Cerebellar nuclear complex (tissue), 1 donor: ENCODE measurements at regions not wholly inside any gene's neighbourhood (a gene's known extent, or its start where the extent isn't known, plus 50 kb on each side); places are given as distances from the start of the nearest gene placed in this dataset.
"Not testable (repeated sequence)": the region's sequence is repeated elsewhere in the genome, so short reads cannot be mapped to it uniquely, and the experiment has no call there.

Experiments used
- DNase-seq, 2 experiments: peaks; one replicate each; lab custom pipeline; 2025; lab: John Stamatoyannopoulos, UW

DNA sequence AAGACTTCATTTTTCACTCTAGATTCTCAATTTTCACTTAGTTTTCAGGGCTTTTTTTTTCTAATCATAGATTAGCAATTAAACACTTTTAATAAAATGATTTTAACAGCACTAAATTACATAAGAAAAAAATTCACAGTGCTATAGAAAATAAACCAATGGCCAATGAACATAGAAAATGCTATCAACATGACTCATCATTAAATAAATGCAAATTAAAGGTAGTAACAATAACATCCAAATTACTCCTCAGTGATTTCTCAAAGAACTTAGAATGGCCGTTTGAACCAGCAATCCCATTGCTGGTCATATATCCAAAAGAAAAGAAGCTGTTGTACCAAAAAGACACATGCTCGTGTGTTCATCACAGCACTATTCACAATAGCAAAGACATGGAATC, 1058.9 kb downstream of the UQCRFS1 start:
- DNase-seq, result no peak

DNA sequence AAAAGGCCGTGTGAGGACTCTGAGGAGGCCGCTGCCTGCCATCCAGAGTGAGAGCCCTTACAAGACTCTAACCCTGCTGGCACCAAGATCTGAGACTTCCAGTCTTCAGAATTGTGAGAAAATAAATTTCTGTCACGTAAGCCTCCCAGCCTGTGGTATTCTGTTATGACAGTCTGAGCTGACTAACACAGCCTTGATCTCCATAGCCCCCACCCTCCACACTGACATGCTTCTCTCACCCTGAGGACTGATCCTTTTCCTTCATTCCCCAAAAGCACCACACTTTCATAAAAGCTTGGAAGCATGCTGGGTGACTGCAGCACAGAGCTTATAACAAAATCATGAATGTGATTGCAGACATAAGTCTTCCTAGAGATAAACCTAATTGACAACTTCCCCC, 1059.8 kb downstream of the UQCRFS1 start:
- DNase-seq, result no peak

DNA sequence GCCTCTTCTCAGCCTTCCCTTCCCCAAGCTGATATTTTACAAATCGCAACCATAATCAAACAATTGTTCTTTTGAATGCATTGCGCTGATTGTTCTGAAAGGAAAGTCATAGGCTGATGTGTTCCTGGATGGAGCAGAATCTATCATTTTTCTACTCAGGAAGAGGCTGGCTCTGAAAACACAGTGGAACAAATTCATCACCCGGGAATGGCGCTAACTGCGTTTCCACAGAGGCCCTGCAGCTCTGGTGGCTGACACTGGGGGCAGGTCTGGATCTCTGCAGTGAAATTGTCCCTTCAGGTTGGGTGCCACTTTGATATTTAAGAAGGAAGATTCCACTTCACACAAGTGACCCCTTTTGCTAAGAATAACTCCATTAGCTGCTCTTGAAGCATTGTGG, 1060.8 kb downstream of the UQCRFS1 start:
- no peak for DNase-seq

DNA sequence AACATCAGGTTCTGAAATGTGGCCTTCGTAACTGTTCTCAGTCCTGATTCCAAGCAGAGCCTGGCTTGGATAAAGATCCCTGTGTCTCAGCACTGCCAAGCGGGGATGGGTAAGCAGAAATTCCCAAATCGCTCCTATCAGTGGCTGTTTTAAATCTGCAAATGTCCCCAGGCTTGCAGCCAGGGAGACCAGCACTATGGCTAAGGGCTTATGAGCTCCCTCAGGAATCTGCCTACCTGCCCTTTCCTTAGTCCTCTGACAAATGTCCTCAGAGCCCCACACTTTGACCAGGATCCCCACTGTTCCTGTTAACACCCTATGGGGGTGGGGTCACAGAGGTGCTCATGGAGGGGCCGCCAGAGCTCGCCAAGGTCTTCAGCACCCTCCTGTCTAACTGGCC, 1062.8 kb downstream of the UQCRFS1 start:
- DNase-seq, result no peak

DNA sequence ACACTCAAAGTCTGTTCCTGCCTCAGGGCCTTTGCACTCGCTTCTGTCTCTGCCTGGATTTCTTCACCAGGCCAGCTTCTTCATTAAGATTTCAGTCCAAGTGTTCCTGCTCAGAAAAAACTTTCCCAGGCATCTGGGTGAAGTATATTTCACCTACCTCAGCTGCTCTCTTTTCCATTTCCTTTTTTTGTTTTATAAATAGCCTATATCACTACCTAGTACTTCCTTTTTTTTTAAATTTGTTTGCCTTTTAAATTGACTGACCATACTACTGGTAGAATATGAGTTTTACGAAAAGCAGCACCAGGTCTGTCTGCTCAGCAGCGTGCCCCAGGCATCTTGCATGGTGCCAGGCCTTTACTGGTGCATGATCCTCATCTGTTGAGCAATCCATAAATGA, 1064.4 kb downstream of the UQCRFS1 start:
- DNase-seq, result no peak

DNA sequence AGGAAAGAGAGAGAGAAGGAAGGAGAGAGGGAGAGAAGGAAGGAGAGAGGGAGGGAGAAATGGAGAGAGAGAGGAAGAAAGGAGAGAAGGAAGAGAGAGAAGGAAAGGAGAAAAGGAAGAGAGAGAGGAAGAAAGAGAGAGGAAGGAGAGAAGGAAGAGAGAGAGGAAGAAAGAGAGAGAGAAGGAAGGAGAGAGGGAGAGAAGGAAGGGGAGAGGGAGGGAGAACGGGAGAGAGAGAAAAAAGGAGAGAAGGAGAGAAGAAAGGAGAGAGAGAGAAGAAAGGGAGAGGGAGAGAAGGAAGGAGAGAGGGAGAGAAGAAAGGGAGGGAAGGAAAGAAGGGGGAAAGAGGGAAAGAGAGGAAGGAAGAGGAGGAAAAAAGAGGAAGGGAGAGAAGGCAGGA, 1070.7 kb downstream of the UQCRFS1 start:
- no peak for DNase-seq

DNA sequence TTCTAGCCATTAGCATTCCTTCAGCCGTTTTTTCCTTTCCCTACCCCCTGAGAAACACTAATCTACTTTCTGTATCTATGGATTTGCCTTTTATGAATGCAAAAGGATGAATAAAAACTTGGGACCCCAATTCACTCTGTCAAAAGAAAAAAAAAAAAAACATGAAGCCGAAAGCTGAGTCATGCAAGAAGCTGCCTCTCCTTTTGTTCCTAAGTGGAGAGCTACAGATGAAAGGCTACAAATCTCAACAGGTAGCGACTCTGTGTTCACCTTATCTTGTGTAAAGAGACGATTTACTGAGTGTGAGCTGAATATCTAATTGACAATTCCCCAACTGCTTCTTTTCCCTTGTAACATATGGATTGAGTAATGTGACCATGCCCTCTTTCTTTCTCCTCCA, 1072.8 kb downstream of the UQCRFS1 start:
- DNase-seq, result no peak

DNA sequence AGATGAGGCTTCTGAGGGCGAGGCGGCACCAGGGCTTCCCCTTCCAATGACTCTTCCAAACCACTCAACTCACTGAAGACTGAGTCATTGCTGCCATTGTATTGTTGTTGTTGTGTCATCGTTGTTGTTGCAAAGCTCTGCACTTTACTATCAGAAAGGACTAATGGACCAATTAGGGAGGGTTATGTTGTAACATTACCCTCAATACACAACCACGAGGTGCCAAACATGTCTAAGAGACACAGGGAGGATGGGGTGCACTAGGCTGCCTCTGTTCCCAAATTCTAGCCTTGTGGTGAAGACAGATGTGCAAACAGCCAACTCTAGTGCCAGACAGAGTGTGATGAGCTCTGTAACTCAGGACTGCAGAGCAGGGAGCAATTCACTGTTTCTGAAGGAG, 1075.2 kb downstream of the UQCRFS1 start:
- DNase-seq, result no peak

DNA sequence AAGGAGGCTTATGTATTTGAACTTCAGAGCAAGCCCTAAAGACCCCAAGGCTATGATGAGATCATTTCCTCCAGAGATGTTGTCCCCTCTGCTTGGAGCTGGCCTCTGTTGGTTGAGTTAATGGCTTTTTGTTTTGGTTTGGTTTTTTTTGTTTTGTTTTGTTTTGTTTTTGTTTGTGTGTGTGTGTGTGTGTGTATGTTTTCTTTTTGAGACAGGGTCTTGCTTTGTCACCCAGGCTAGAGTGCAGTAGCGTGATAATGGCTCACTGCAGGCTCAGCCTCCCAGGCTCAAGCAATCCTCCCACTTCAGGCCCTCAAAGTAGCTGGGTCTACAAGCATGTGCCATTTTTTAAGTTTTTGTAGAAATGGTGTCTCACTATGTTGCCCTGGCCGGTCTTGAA, 1076.2 kb downstream of the UQCRFS1 start:
- no peak for DNase-seq

DNA sequence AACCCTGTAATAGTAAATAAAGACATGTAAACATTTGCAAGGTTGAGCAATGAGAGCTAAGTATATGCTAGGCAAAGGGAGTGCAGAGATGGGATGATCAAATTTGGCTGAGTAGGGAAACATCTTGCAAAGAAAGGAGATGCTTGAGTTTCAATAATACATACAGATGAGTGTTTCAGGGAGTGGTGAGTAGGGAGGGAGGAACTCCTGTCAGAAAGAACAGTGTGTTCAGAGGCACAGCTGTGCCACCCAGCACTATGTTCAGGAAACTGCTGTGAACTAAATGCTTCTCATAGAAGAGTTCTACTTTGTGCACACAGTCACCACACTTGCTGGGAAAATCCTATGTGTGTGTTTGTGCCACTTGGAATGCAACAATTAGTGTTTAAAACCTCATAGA, 1077.1 kb downstream of the UQCRFS1 start:
- no peak for DNase-seq

DNA sequence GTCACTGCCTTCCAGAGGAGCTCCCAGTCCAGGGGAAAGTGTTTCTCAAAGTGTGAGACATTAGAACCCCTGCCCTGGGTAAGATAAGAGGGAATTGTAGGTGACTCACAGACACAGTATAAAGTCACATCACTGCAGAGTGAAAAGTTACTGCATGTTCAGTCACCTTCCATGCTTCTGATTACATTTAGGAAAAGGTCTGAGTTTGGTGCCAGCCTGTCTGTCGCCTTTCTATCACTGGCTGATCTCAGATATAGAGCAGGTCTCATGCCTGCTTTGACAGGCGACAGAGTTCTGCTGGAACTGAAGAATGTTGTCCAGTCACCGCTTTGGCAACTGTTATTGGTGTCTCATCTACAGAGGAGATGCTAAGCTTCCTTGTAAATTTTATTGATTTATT, 1078.6 kb downstream of the UQCRFS1 start:
- DNase-seq, result no peak

DNA sequence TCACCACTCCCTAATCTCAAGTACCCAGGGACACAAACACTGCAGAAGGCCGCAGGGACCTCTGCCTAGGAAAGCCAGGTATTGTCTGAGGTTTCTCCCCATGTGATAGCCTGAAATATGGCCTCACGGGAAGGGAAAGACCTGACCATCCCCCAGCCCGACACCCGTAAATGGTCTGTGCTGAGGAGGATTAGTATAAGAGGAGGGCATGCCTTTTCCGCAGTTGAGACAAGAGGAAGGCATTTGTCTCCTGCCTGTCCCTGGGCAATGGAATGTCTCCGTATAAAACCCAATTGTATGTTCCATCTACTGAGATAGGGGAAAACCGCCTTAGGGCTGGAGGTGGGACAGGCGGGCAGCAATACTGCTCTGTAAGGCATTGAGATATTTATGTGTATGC, 1082.1 kb downstream of the UQCRFS1 start:
- DNase-seq, result not testable (repeated sequence)

DNA sequence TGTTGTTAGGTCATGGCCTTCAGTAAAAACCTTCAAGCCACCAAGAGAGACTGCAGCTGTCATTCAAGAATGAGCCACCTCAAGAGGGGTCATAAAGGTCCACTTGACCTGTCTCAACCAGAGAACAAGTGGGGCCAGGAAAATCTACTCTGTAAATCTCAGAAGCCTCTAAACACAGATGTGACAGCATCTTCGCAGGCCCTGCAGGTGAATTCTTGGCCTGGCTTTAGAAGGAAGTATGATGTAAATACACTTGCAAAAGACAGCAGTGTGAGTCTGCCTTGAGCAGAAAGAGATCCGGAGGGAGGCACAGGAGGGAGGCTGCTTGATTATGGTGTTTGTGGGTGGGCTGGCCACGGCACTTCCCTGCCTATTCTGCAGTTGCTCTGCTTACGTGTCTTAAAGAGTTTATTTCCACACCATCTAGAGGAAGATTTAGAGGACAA, 1082.9 kb downstream of the UQCRFS1 start:
- DNase-seq, result no peak

DNA sequence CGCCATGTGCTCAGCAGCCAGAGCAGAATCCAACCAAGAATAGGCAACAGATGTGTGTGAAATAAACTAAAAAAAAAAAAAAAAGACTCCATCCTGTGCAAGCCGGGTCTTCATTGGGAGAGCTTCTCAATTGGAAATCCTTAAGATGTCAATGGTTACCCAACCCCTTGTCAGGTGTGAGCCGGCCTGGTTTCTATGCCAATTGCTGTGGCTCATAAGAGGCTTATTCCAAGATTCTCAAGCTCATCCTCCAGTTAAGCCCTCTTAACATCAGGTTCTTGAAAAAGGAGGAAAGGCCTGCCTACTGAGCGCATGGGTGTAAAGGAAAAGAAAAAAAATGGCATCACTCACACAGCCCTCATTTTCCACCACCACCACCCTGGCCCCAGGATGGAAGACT, 1084.6 kb downstream of the UQCRFS1 start:
- no peak for DNase-seq

DNA sequence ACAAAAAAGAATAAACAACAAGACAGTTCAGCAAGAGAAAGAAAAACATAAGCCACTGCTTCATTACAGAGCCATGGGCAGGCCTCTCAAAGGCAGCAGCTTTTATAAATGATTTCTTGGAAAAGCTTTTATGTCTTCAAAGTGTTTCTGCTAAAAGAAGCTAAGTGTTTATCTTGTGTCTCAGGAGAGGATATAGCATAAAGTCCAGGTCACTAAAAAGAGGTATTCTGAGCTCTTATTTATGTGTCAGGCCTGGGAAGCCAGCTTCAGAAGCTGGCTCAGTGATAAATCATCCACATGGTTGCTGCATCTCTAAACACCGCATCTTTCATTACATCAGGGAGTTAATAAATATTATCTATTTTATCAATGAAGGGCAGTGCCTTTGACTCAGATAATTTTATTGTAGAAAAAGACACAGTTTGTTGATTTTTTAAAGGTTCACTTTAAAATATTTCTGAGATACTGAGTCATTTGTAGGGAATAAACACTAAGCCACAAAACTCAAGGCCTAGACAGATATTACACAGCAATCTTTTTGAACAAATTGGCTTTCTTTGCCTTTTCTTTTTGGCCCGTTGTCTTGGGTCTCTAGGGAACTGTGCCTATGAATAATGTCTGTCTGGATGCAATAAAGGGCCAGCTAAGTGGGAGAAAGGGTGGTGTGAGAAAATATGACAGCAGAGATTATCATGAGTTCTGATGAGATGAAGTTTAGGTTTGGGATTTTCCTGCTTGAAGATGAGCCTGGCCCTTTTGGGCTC, 1086.6 kb downstream of the UQCRFS1 start:
- no peak for DNase-seq

DNA sequence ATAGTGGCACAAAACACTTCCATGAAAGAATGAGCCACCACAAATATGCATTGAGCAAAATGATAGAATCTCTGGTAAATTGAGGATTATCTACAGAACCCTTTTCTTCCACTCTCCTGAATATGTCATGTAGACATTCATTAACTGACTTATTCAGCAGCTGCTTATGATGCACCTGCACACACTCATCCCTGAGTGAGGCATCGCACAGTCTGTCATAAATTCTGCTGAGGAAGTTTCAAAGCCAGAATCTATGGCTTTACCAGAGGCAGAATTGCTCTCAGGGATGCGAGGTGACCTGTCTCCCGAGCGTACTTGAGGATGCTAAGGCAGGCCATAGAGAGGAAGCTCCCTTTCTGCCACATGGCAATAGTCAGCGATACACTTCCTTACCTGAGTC, 1090.2 kb downstream of the UQCRFS1 start:
- no peak for DNase-seq

DNA sequence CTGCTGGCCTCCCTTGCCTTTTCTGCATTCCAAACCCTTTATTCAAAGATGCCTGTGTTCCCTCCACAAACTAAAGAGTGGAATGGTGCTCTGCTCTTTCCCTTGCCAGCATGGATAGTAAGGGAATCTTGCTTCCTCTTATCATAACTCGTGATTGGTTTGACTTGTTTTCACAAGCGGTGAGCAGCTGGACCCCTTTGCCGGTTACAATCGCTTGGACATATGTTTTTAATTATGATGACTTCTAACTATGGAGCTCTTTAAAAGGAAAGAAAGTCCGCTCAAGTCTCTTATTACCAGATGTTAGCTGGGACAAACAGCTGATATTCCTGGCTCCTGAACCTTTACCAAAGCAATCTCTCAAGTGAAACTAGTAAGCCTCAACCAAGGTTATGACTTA, 1094.7 kb downstream of the UQCRFS1 start:
- no peak for DNase-seq

DNA sequence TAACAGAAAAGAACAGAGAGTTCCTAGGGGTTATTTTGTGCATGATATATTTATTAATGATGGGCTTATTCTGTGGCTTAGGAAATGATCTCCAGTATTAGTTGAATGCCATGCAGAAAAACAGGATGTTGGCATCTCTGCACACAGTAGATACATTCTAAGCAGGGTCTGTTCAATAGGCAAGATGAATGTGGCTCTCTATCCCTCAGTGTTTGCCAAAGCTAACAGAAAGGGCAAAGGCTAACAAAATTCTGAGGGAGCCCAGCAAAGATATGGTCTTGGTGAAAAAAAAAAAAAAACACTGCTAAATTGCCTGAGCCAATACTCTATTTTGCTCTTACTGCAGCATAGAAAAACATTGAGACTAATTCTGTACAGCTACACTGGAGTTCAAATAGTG, 1095.8 kb downstream of the UQCRFS1 start:
- no peak for DNase-seq

DNA sequence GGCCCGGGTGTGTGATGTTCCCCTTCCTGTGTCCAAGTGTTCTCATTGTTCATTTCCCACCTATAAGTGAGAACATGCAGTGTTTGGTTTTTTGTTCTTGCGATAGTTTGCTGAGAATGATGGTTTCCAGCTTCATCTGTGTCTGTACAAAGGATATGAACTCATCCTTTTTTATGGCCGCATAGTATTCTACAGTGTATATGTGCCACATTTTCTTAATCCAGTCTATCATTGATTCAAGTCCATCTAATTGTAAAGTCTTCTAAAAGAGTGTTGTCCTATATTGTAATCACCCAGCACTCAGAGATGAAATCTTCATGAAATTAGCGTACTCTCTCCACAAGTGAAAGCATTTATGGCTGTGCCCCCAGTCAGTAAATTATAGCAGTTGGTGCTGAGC, 1096.6 kb downstream of the UQCRFS1 start:
- DNase-seq, result not testable (repeated sequence)

DNA sequence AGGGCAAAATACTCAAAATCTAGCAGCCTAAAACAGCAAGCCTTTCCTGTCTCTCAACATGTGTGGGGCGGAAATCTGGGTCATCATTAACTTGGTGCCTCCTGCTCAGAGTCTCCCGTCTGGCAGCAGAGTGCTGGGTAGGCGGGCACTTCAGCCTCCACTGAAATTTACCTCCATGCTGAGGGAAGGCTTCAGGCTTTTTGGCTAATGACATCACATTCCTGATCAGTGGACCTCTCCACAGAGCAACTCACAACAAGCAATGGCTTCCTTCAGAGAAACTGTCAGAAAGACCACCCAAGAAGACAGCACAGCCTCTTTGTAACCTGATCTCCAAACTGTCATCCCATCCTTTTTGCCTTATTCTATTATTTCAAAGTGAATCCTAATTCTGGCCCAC, 1109.0 kb downstream of the UQCRFS1 start:
- DNase-seq, result no peak

DNA sequence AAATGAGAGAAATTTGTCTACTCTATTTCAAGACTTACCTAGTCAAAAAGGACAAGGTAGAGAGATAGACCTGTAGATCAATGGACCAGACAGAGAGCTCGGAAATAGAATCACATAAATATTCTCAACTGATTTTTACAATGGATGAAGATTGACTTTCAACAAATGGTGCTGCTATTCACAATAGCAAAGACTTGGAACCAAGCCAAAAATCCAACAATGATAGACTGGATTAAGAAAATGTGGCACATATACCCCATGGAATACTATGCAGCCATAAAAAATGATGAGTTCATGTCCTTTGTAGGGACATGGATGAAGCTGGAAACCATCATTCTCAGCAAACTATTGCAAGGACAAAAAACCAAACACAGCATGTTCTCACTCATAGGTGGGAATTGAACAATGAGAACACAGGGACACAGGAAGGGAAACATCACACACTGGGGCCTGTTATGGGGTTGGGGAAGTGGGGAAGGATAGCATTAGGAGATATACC, 1128.2 kb downstream of the UQCRFS1 start:
- not testable (repeated sequence) for DNase-seq

DNA sequence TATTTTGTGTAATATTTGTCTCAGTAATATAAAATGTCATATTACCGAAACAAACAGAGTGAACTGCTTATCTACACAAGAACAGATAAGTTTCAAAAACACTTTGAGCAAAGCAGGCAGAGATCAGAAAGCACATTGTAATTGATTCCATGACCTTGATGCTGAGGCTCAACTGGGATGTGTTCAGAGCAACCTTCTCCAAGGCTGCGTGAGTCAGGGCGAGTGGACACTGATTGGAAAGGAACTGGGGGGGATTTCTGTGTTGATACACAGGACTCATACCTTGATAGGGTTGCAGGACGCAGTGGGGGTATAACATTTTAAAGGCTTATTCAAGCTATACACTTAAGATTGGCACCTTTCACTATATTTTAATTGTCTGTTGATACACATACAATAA, 1136.3 kb downstream of the UQCRFS1 start:
- DNase-seq, result no peak

DNA sequence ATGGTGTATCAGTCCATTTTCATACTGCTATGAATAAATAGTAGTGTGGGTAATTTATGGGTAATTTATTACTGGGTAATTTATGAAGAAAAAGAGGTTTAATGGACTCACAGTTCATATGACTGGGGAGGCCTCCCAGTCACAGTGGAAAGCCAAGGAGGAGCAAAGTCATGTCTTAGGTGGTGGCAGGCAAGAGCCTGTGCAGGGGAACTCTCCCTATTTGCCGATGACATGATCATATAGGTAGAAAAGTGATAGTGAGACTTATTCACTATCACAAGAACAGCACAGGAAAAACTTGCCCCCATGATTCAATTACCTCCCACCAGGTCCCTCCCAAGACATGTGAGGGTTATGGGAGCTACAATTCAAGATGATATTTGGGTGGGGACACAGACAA, 1137.7 kb downstream of the UQCRFS1 start:
- no peak for DNase-seq

DNA sequence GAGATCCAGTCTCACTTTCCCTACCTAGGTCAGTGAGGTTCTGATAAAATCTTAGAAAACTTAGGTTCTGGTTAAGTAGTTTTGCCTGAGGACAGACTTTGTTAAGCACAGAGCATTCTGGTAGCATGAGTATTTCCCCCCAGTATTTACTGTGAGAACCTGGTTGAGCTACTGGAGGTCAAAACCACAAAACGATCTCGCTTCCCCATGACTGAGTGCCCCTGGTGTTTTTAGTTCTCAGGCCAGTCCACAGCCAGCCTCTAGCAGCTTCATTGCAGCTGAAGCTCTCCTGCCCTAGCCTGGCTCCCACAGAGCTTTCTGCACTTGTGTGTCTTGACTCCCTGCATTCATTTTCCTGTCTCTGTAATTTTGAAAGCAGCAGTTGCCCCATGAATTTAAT, 1138.2 kb downstream of the UQCRFS1 start:
- no peak for DNase-seq
